ENCODE measurements at regions not wholly inside any gene's neighbourhood (a gene's known extent, or its start where the extent isn't known, plus 50 kb on each side); places are given as distances from the start of the nearest gene placed in this dataset.

- TF ChIP-seq CTCF (conservative IDR thresholded peaks at IDR 0.05; ENCODE audit: low read depth) = no peak
- DNase-seq (ENCODE audit: low spot score) = no peak
- POLR2A ChIA-PET (ENCODE audit: low non-redundant PET) = no interaction called here
- no peak overlapping the region for H3K27ac ChIP-seq
- CTCF ChIA-PET = no interaction called here
Observed at GRCh38 chr10:57188846-57189245, 827.8 kb upstream of the ZWINT start.

GRCh38 chr10:57186201-57186600 is 825.1 kb upstream of the ZWINT start:
- no peak overlapping the region for H3K27ac ChIP-seq
- TF ChIP-seq CTCF (conservative IDR thresholded peaks at IDR 0.05; ENCODE audit: low read depth) = no peak
- POLR2A ChIA-PET (ENCODE audit: low non-redundant PET) = no interaction called here
- no peak for DNase-seq (ENCODE audit: low spot score)
- CTCF ChIA-PET = no interaction called here

- H3K27ac ChIP-seq = no peak overlapping the region
- no peak for TF ChIP-seq CTCF (conservative IDR thresholded peaks at IDR 0.05; ENCODE audit: low read depth)
- ChIA-PET CTCF (no interaction called here), POLR2A (ENCODE audit: low non-redundant PET) (no interaction called here)
- DNase-seq (ENCODE audit: low spot score) = no peak
Observed at GRCh38 chr10:57169597-57169996, 808.5 kb upstream of the ZWINT start.

GRCh38 chr10:57168611-57169240 is 807.7 kb upstream of the ZWINT start:
- ChIA-PET CTCF (interaction anchor here (0.6 to 0.7 kb wide), 2 partner anchors 85 to 631 kb away, joined by 3 read pairs; no protein-coding TSS in a partner anchor), POLR2A (ENCODE audit: low non-redundant PET) (no interaction called here)
- TF ChIP-seq CTCF (conservative IDR thresholded peaks at IDR 0.05; ENCODE audit: low read depth) = no peak
- no peak overlapping the region for H3K27ac ChIP-seq
- DNase-seq (ENCODE audit: low spot score) = no peak

GRCh38 chr10:57165671-57166070 is 804.6 kb upstream of the ZWINT start:
- no peak for DNase-seq (ENCODE audit: low spot score)
- no peak for TF ChIP-seq CTCF (conservative IDR thresholded peaks at IDR 0.05; ENCODE audit: low read depth)
- POLR2A ChIA-PET (ENCODE audit: low non-redundant PET) = no interaction called here
- H3K27ac ChIP-seq = no peak overlapping the region
- CTCF ChIA-PET = no interaction called here

GRCh38 chr10:57162231-57162630 is 801.2 kb upstream of the ZWINT start:
- H3K27ac ChIP-seq = no peak overlapping the region
- no peak for DNase-seq (ENCODE audit: low spot score)
- ChIA-PET POLR2A (ENCODE audit: low non-redundant PET) (no interaction called here), CTCF (no interaction called here)
- TF ChIP-seq CTCF (conservative IDR thresholded peaks at IDR 0.05; ENCODE audit: low read depth) = no peak

GRCh38 chr10:57161157-57161556 is 800.1 kb upstream of the ZWINT start:
- no peak for TF ChIP-seq CTCF (conservative IDR thresholded peaks at IDR 0.05; ENCODE audit: low read depth)
- POLR2A ChIA-PET (ENCODE audit: low non-redundant PET) = no interaction called here
- DNase-seq (ENCODE audit: low spot score) = no peak
- CTCF ChIA-PET = no interaction called here
- no peak overlapping the region for H3K27ac ChIP-seq
